ENCODE measurements at regions not wholly inside any gene's neighbourhood (a gene's known extent, or its start where the extent isn't known, plus 50 kb on each side); places are given as distances from the start of the nearest gene placed in this dataset.

- Histone ChIP-seq H3K9me3 (peaks cover 0 to under 1% of the 10 kb centered on the region in 2 donors), H3K36me3 (no peaks in the 10 kb centered on the region), H3K27ac (no peak overlapping the region), H3K27me3 (no peaks in the 10 kb centered on the region), H3K4me3 (no peak overlapping the region), H3K4me1 (no peaks in the 10 kb centered on the region)
- TF ChIP-seq POLR2A (IDR thresholded peaks at IDR 0.05) = no peak
- DNase-seq = no peak
- intact Hi-C loops (cut with DNase I; ENCODE audit: low total_unique reads) = no loop called here
These were observed 149.5 kb upstream of the ERCC4 start for GRCh38 chr16:13770436-13770835.

- H3K4me3 ChIP-seq = no peak overlapping the region
- H3K9me3 ChIP-seq = peaks cover 0 to 3% of the 10 kb centered on the region in 2 donors
- intact Hi-C loops (cut with DNase I; ENCODE audit: low total_unique reads) = no loop called here
These were observed 147.2 kb upstream of the ERCC4 start for GRCh38 chr16:13772782-13773181.

GRCh38 chr16:13779676-13780075 lies 140.3 kb upstream of the ERCC4 start:
- no peak overlapping the region for H3K4me3 ChIP-seq
- H3K36me3 ChIP-seq = no peaks in the 10 kb centered on the region
- H3K4me1 ChIP-seq = no peaks in the 10 kb centered on the region
- H3K9me3 ChIP-seq = peaks cover 0 to 3% of the 10 kb centered on the region in 2 donors
- intact Hi-C loops (cut with DNase I; ENCODE audit: low total_unique reads) = no loop called here
- no peak for DNase-seq
- no peak for TF ChIP-seq POLR2A (IDR thresholded peaks at IDR 0.05)
- TF ChIP-seq, protein P1, sequence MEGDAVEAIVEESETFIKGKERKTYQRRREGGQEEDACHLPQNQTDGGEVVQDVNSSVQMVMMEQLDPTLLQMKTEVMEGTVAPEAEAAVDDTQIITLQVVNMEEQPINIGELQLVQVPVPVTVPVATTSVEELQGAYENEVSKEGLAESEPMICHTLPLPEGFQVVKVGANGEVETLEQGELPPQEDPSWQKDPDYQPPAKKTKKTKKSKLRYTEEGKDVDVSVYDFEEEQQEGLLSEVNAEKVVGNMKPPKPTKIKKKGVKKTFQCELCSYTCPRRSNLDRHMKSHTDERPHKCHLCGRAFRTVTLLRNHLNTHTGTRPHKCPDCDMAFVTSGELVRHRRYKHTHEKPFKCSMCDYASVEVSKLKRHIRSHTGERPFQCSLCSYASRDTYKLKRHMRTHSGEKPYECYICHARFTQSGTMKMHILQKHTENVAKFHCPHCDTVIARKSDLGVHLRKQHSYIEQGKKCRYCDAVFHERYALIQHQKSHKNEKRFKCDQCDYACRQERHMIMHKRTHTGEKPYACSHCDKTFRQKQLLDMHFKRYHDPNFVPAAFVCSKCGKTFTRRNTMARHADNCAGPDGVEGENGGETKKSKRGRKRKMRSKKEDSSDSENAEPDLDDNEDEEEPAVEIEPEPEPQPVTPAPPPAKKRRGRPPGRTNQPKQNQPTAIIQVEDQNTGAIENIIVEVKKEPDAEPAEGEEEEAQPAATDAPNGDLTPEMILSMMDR (IDR thresholded peaks at IDR 0.05) = no peak
- H3K27me3 ChIP-seq = no peaks in the 10 kb centered on the region
- H3K27ac ChIP-seq = no peak overlapping the region

More at GRCh38 chr16:13772782-13773181, 147.2 kb upstream of the ERCC4 start:
- H3K27ac ChIP-seq = no peak overlapping the region
- no peaks in the 10 kb centered on the region for H3K27me3 ChIP-seq
- H3K4me1 ChIP-seq = no peaks in the 10 kb centered on the region
- no peak for DNase-seq
- no peak for TF ChIP-seq POLR2A (IDR thresholded peaks at IDR 0.05)
- TF ChIP-seq, protein P1 (IDR thresholded peaks at IDR 0.05) = no peak
- H3K36me3 ChIP-seq = no peaks in the 10 kb centered on the region

GRCh38 chr16:13780406-13781168 lies 139.4 kb upstream of the ERCC4 start:
- no peak for DNase-seq
- Histone ChIP-seq H3K4me3 (no peak overlapping the region), H3K27me3 (no peaks in the 10 kb centered on the region), H3K9me3 (peaks cover 0 to 1% of the 10 kb centered on the region in 2 donors), H3K4me1 (no peaks in the 10 kb centered on the region), H3K27ac (no peak overlapping the region), H3K36me3 (no peaks in the 10 kb centered on the region)
- intact Hi-C loops (cut with DNase I; ENCODE audit: low total_unique reads) = no loop called here
- TF ChIP-seq, protein P1 (IDR thresholded peaks at IDR 0.05) = no peak
- no peak for TF ChIP-seq POLR2A (IDR thresholded peaks at IDR 0.05)

DNA sequence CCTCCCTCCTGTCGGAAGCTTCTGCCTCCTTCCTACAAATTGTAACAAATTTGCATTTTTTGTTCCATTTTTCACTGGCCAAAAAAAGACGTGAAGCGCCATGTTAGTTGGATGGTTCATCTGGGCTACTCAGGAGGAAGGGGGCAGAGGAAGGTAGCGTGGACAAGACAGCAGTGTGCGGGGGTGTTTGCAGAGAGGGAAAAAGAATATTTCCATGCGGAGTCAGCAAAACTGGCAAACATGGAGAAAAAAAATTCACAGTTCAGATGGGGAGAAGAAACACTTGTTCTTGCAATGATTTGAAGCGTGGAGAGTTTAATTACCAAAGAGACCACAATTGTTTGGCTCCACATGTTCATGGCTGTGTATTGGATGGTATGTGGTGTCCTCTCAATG lies 138.8 kb upstream of the ERCC4 start:
- TF ChIP-seq, protein P1 (IDR thresholded peaks at IDR 0.05) = no peak
- no peak for TF ChIP-seq POLR2A (IDR thresholded peaks at IDR 0.05)
- Histone ChIP-seq H3K27me3 (no peaks in the 10 kb centered on the region), H3K27ac (no peak overlapping the region), H3K4me1 (no peaks in the 10 kb centered on the region), H3K9me3 (no peaks in the 10 kb centered on the region), H3K4me3 (no peak overlapping the region), H3K36me3 (no peaks in the 10 kb centered on the region)
- intact Hi-C loops (cut with DNase I; ENCODE audit: low total_unique reads) = no loop called here
- DNase-seq = no peak
